PC-3 (cell line): ENCODE measurements at regions not wholly inside any gene's neighbourhood (a gene's known extent, or its start where the extent isn't known, plus 50 kb on each side); places are given as distances from the start of the nearest gene placed in this dataset.

Source experiments
- ATAC-seq: fragments of 200-7000 bp; cut with Tn5 transposase; 2 replicates; pipeline ENCODE4 v1.9.1; 2020; ENCODE audit warnings: mild to moderate bottlenecking, moderate library complexity
- BruUV-seq: library from RNA; stranded (reverse); fragments of 400-500 nt; replicated peaks from 2 replicates; lab custom pipeline; 2021; lab: Mats Ljungman, UMichigan
- CTCF ChIA-PET: fragments of 300-600 bp; sonication (Branson Sonifier 250); formaldehyde crosslinking; loops from one replicate; lab custom pipeline; 2022; ENCODE audit warnings: antibody characterized with exemption; lab: Charles Lee
- POLR2A ChIA-PET: fragments of 300-600 bp; sonication (Branson Sonifier 250); formaldehyde crosslinking; loops from one replicate; lab custom pipeline; 2022; ENCODE audit warnings: antibody characterized with exemption; ENCODE audit not compliant: unreplicated experiment; lab: Charles Lee
- DNase-seq: peaks from one replicate; pipeline ENCODE4 v3.0.0-alpha.2; 2015
- H2AFZ ChIP-seq: fragments of 300-600 bp; sonication (generic); 2 replicates; pipeline ENCODE4 v1.6.0; 2016; ENCODE audit warnings: antibody characterized with exemption, low read length
- H3F3A ChIP-seq: fragments of 300-600 bp; sonication (generic); one replicate; pipeline ENCODE4 v1.6.0; 2017; ENCODE audit warnings: antibody characterized with exemption, low read length, control low read depth, mild to moderate bottlenecking; ENCODE audit not compliant: unreplicated experiment
- H3K27ac ChIP-seq: fragments of 300-600 bp; sonication (generic); 2 replicates; pipeline ENCODE4 v1.5.1; 2016; ENCODE audit warnings: mild to moderate bottlenecking, low read length
- H3K27me3 ChIP-seq: fragments of 300-600 bp; sonication (generic); 2 replicates; pipeline ENCODE4 v1.6.1; 2016; ENCODE audit warnings: low read length, mixed read lengths
- H3K36me3 ChIP-seq: fragments of 300-600 bp; sonication (generic); 2 replicates; pipeline ENCODE4 v1.6.1; 2016; ENCODE audit warnings: low read depth, mixed run types, low read length, mixed read lengths
- H3K4me1 ChIP-seq: fragments of 300-600 bp; sonication (generic); 2 replicates; pipeline ENCODE4 v1.5.1; 2016; ENCODE audit warnings: low read length; ENCODE audit not compliant: insufficient read depth
- H3K4me2 ChIP-seq: fragments of 300-600 bp; sonication (generic); 2 replicates; pipeline ENCODE4 v1.6.0; 2016; ENCODE audit warnings: low read length
- H3K4me3 ChIP-seq: fragments of 300-600 bp; sonication (generic); 2 replicates; pipeline ENCODE4 v1.5.1; 2016; ENCODE audit warnings: mild to moderate bottlenecking, low read length, mixed read lengths
- H3K79me2 ChIP-seq: fragments of 300-600 bp; sonication (generic); 2 replicates; pipeline ENCODE4 v1.6.1; 2017; ENCODE audit warnings: low read length, mixed read lengths
- H3K9ac ChIP-seq: fragments of 300-600 bp; sonication (generic); 2 replicates; pipeline ENCODE4 v1.6.0; 2016; ENCODE audit warnings: mild to moderate bottlenecking, low read length
- H3K9me2 ChIP-seq: fragments of 300-600 bp; sonication (generic); replicated peaks from 2 replicates; pipeline ENCODE4 v1.6.1; 2016; ENCODE audit warnings: mixed run types, low read length, mixed read lengths
- H3K9me3 ChIP-seq: fragments of 300-600 bp; sonication (generic); 2 replicates; pipeline ENCODE4 v1.6.1; 2016; ENCODE audit warnings: low read length, mixed read lengths
- H4K20me1 ChIP-seq: fragments of 300-600 bp; sonication (generic); 2 replicates; pipeline ENCODE4 v1.6.1; 2016; ENCODE audit warnings: low read length, mixed read lengths
- EZH2 ChIP-seq: fragments of 300-600 bp; sonication (generic); IDR thresholded peaks from one replicate; pipeline ENCODE4 v1.6.1; 2017; ENCODE audit warnings: antibody characterized with exemption, mild to moderate bottlenecking, low read length; ENCODE audit not compliant: unreplicated experiment
- EZH2phosphoT487 ChIP-seq: fragments of 300-600 bp; sonication (generic); IDR thresholded peaks from 2 replicates; pipeline ENCODE4 v1.6.1; 2018; ENCODE audit warnings: mild to moderate bottlenecking, antibody characterized with exemption, low read length, borderline replicate concordance
- intact Hi-C: fragments of 100-400 bp; cut with micrococcal nuclease; formaldehyde crosslinking; loops from 2 replicates; pipeline ENCODE4 v1.9.0; 2023
- TF ChIP-seq, protein P1 (sequence below): fragments of 300-600 bp; sonication (generic); conservative IDR thresholded peaks from 2 replicates; pipeline ENCODE4 v1.5.1; 2017; ENCODE audit warnings: antibody characterized with exemption, low read depth, mild to moderate bottlenecking, low read length

DNA sequence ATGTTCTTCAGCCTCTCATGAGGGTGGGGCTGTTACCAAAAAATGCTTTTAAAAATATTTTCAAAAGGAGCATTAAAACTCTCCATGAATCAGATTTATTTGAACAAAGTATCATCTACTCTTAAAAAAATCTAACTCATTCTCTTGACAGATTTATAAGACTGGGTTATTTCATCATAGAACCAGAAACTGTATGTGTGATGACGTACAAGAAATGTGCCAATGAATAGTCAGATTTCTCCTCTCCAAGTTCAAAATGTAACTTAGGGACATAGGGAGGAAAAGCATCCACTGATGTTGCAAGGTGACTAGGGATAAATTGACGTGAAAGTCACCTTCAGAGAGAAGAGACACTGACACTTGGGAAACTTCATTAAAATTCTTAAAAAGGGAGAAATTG lies 89.1 kb upstream of the CLNK start:
- ATAC-seq: no peak

DNA sequence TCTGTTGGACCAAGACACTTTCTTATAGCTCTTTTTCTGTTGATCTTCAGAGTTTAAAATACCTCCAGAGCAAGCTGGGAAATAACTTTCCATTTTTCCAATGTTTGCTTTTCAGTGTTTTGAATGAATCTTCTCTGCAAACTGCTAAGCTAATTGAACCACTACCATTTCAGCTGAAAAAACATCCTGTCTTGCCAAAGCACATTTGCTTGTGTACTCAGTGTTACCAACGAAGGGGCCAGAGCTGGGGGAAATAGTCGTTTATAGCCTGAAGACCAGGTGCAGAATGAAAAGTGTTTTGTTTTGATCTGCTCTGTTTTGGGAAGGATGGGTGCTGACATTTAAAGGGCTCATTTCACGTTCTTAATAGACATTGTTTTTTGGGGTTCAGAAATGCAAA lies 88.4 kb upstream of the CLNK start:
- DNase-seq (no peak), ATAC-seq (no peak)
- H3K79me2 ChIP-seq: no peaks in the 10 kb centered on the region
- H3K27me3 ChIP-seq: no peaks in the 10 kb centered on the region
- no peak overlapping the region for H3K4me2 ChIP-seq
- no peaks in the 10 kb centered on the region for H3K36me3 ChIP-seq
- BruUV-seq: no TSS peak
- H3K9me2 ChIP-seq: no peaks in the 10 kb centered on the region
- H3F3A ChIP-seq: no peaks in the 10 kb centered on the region
- H4K20me1 ChIP-seq: no peaks in the 10 kb centered on the region
- intact Hi-C loops: no loop called here
- POLR2A ChIA-PET: no interaction called here
- H3K9me3 ChIP-seq: no peaks in the 10 kb centered on the region
- H3K9ac ChIP-seq: no peak overlapping the region
- H3K4me1 ChIP-seq: no peaks in the 10 kb centered on the region
- no peak overlapping the region for H3K27ac ChIP-seq
- no peak overlapping the region for H3K4me3 ChIP-seq
- TF ChIP-seq EZH2 (no peak), EZH2phosphoT487 (no peak)
- TF ChIP-seq, protein P1, sequence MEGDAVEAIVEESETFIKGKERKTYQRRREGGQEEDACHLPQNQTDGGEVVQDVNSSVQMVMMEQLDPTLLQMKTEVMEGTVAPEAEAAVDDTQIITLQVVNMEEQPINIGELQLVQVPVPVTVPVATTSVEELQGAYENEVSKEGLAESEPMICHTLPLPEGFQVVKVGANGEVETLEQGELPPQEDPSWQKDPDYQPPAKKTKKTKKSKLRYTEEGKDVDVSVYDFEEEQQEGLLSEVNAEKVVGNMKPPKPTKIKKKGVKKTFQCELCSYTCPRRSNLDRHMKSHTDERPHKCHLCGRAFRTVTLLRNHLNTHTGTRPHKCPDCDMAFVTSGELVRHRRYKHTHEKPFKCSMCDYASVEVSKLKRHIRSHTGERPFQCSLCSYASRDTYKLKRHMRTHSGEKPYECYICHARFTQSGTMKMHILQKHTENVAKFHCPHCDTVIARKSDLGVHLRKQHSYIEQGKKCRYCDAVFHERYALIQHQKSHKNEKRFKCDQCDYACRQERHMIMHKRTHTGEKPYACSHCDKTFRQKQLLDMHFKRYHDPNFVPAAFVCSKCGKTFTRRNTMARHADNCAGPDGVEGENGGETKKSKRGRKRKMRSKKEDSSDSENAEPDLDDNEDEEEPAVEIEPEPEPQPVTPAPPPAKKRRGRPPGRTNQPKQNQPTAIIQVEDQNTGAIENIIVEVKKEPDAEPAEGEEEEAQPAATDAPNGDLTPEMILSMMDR: no peak
- CTCF ChIA-PET: no interaction called here
- H2AFZ ChIP-seq: no peak overlapping the region

More for the DNA sequence above, 89.1 kb upstream of the CLNK start:
- no peak overlapping the region for H3K4me3 ChIP-seq
- no peak overlapping the region for H3K4me2 ChIP-seq
- no peak overlapping the region for H3K27ac ChIP-seq
- no TSS peak for BruUV-seq
- no peaks in the 10 kb centered on the region for H3K9me3 ChIP-seq
- TF ChIP-seq, protein P1: no peak
- no peak for TF ChIP-seq EZH2
- TF ChIP-seq EZH2phosphoT487: no peak
- no peak for DNase-seq
- no peaks in the 10 kb centered on the region for H3K4me1 ChIP-seq
- no peaks in the 10 kb centered on the region for H3F3A ChIP-seq
- no peak overlapping the region for H2AFZ ChIP-seq
- H3K9ac ChIP-seq: no peak overlapping the region
- ChIA-PET POLR2A (no interaction called here), CTCF (no interaction called here)
- no peaks in the 10 kb centered on the region for H3K79me2 ChIP-seq
- H3K27me3 ChIP-seq: no peaks in the 10 kb centered on the region
- H4K20me1 ChIP-seq: no peaks in the 10 kb centered on the region
- intact Hi-C loops: no loop called here
- no peaks in the 10 kb centered on the region for H3K36me3 ChIP-seq
- no peaks in the 10 kb centered on the region for H3K9me2 ChIP-seq

DNA sequence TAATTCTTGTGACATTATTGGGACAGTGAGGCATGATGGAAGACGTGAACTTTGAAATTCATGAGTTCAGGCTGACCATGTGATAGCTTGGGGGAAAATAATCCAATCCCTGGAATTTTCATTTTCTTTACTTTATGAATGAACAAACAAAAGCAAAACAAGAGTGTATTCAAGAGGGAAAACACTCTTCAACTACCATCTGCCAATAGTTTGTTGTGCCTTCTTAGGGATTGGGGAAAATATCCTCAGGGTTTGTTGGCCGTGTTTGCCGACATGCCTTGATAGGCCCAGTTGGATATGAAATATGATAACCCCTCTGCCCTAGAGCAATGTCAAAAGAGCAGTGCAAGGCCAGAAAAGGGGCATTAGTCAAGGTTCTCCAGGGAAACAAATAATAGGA lies 80.8 kb upstream of the CLNK start:
- BruUV-seq: no TSS peak
- Histone ChIP-seq H3K9me3 (no peaks in the 10 kb centered on the region), H3F3A (no peaks in the 10 kb centered on the region), H2AFZ (no peak overlapping the region), H4K20me1 (no peaks in the 10 kb centered on the region), H3K36me3 (no peaks in the 10 kb centered on the region), H3K27ac (no peak overlapping the region), H3K9me2 (no peaks in the 10 kb centered on the region), H3K4me3 (no peak overlapping the region), H3K9ac (no peak overlapping the region), H3K79me2 (no peaks in the 10 kb centered on the region), H3K4me1 (no peaks in the 10 kb centered on the region; the same call in 1 of the 2 replicates), H3K27me3 (no peaks in the 10 kb centered on the region), H3K4me2 (no peak overlapping the region)
- intact Hi-C loops: no loop called here
- CTCF ChIA-PET: no interaction called here
- DNase-seq (no peak), ATAC-seq (no peak)
- TF ChIP-seq, protein P1: no peak
- no peak for TF ChIP-seq EZH2
- POLR2A ChIA-PET: no interaction called here
